ENCODE measurements at regions not wholly inside any gene's neighbourhood (a gene's known extent, or its start where the extent isn't known, plus 50 kb on each side); places are given as distances from the start of the nearest gene placed in this dataset.
"Not testable (repeated sequence)": the region's sequence is repeated elsewhere in the genome, so short reads cannot be mapped to it uniquely, and the experiment has no call there.

DNA sequence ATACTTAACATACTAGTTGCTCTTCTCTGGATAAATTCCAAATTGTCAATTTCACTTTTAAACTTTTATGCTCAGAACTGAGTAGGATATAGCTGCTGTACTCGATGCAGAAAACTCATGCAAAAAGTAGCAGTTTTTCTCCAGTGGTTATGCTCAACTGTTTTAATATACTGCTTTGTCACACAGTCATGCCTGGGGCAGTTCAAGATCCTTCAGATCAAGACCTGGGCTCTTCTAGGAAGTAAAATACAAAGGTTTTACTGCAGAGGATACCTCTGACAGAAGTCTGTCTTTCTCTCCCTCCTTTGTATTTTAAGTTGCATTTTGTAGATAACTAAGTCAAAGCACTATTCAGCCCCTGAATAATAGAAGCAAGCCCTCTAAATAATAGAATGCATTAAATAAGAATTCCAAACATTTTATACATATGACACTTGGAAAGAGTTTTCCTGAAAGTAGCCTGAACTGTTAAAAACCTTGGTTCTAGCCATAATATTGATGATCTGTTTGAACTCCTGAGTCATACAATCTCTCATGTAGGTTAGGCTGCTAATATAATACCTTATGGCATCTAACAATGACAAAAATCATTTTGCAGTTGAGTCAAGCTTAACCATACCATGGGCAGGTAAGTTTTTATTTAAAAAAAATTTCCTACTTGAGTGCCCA is 183.3 kb upstream of the TRIB2 start:
- DNase-seq, result no peak

- DNase-seq, result no peak
Observed at GRCh38 chr2:12534646-12535263, 182.0 kb upstream of the TRIB2 start.

DNA sequence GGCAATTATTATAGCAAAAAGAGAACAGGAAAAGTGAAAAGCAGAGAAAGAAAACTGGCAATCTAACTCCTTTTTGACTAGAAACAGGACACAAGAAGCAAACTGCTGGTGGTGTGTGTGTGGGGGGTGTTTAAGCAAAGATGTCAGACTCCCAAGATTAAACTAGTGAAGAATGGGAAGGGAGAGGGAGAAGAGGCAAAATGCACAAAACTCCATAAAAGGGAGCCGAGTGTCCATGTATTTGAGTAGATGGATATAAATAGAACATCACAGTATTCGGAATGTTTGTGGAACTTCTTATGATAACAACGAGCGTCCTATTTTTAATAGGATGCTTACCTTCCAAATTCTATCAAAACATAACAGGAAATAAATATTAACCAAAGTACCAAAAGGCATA is 179.8 kb upstream of the TRIB2 start:
- no peak for DNase-seq

DNA sequence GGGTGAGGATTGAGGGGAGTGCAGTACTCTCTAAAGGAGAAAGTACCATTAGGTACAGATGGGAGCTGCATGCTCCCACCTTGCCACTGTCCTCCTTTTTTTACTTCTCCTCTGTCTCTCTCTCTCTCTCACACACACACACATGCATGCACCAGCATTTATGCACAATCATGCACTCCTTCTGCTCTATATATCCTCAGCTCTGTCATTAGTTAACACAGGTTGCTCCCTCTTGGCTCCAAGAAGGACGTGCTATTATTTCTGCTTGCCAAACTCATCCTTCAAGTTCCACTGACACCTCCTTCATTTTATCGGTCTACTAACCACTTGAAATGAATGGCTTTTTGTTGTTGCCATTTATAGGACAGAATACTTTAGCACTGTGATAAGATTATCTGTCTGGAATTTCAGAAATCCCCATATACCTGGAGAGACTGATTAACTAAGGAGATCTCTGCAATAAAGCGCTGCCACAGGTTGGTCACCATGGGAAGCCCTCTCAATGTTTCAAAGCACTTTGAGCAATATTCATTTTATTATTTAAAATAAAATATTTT is 178.5 kb upstream of the TRIB2 start:
- DNase-seq, result no peak

- no peak for DNase-seq
Observed at GRCh38 chr2:12539336-12539735, 177.4 kb upstream of the TRIB2 start.

GRCh38 chr2:12539776-12540562 is 176.8 kb upstream of the TRIB2 start:
- DNase-seq, result no peak

GRCh38 chr2:12543076-12543977 is 173.4 kb upstream of the TRIB2 start:
- no peak for DNase-seq

DNA sequence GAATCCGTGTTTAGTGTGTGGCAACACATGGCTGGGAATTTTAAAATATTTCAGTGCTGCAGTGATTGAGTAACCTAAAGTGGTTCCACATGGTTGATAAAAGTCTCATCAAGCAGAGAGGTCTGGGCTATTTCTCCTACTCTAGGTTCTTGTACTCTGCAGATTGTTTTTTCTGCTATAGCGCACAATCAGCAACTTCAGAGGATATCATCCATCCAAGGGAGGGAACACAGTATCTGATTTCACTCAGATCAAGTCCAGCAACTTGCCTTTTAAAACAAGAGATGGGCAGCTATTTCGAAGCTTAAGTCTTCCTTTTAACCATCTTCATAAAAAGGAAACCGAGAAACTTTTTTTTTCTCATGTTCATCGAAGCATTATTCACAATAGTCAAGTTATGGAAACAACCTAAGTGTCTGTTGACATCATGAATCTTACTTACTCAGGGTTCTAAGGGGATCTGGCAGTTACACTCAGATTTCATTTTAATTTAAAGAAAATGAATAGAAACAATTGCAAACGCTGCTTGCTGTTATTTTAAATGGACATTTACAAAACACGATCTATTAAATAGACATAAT is 172.7 kb upstream of the TRIB2 start:
- no peak for DNase-seq

GRCh38 chr2:12547566-12548170 is 169.1 kb upstream of the TRIB2 start:
- no peak for DNase-seq

- no peak for DNase-seq
Observed at GRCh38 chr2:12548906-12549305, 167.8 kb upstream of the TRIB2 start.

GRCh38 chr2:12549641-12550040 is 167.1 kb upstream of the TRIB2 start:
- DNase-seq, result no peak

DNA sequence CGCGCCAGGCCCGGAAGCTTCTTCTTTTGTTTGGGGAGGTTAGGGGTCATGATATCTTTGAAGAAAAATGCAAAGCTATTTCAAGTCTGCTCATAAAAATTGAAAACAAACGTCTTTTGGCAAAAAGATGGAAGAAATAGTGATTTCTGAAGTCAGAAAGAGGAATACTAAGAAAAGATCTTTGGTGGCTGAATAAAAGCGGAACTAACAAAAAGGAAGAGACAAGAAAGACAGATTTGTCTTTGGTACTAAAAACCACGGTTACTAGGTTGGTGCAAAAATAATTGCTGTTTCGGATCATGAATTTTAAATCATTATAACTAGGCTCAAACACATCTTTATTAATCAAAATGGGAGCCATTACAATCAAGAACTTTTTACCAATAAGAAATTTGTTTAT is 164.6 kb upstream of the TRIB2 start:
- DNase-seq, result no peak

GRCh38 chr2:12554224-12555011 is 162.3 kb upstream of the TRIB2 start:
- DNase-seq, result no peak

DNA sequence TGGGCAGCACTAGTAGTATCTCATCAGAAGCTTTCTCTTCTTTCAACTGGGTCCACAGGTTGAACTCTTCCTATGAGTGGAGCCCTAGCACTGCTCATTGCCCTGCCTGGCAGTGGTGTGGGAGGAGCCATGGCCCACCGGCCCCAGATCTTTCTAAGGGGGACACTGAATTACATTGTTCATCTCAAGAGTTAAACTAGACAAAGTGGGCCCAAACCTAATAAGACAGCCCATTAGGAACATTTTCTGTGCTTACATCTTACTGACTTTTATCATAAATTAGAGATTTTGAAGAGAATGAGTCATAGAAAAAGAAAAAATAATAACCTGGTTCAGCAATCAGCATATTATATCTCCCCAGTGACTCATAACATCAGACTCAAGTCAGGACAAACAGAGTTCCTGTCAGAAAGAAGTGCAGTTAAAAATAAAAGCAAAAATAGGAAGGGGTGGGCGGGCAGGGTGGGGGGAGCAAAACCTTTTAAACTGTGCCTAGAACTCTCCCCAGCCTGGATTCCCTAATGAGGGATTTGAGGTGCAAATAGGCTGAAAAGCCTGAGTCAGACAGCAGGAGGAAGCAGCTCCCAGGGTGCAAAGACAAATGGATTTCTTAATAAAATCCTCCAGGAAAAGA is 161.6 kb upstream of the TRIB2 start:
- peak; percentile 24 for DNase-seq

DNA sequence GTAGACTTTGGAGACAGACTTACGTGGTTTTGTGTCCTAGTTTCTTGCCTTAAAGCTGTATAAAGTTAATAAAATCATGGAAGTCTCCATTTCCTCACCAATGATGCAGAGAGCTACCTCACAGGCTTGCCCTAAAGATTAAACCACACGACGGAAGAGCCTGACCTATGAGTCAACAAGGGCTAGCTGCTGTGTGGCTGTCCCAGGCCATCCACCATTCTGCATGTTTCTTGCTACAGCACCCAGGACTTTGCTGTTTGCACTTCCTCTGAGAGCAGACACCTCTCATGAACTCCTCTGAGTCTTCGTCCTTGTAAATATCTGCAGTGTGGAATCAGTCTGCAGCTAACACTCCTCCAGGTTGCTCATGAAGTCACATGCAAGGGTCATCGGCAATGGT is 160.0 kb upstream of the TRIB2 start:
- no peak for DNase-seq

DNA sequence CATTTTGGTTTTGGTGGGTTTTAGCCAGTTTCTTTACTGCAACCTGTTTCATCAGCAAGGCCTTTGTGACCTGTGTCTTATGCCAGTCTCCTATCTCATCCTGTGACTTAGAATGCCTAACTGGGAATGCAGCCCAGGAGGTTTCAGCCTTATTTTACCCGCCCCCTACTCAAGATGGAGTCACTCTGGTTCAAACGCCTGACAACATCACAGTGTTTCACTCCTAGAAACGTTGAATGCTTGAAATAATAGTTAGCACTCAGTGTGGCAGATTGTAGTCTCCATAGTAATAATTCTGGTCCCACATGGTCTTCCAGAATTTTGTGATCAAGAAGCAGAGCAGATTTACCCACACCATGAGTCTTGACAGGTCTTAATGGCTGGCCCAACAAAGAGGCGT is 159.0 kb upstream of the TRIB2 start:
- no peak for DNase-seq

GRCh38 chr2:12558519-12558918 is 158.2 kb upstream of the TRIB2 start:
- DNase-seq, result no peak

- no peak for DNase-seq
Observed at GRCh38 chr2:12560618-12561017, 156.1 kb upstream of the TRIB2 start.

GRCh38 chr2:12567411-12567810 is 149.3 kb upstream of the TRIB2 start:
- no peak for DNase-seq

DNA sequence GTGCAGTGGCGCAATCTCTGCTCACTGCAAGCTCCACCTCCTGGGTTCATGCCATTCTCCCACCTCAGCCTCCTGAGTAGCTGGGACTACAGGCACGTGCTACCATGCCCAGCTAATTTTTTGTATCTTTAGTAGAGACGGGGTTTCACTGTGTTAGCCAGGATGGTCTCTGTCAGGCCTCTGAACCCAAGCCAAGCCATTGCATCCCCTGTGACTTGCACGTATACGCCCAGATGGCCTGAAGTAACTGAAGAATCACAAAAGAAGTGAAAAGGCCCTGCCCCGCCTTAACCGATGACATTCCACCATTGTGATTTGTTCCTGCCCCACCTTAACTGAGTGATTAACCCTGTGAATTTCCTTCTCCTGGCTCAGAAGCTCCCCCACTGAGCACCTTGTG is 147.2 kb upstream of the TRIB2 start:
- DNase-seq, result not testable (repeated sequence)

- not testable (repeated sequence) for DNase-seq
Observed at GRCh38 chr2:12569929-12570328, 146.8 kb upstream of the TRIB2 start.
